ENCODE measurements at regions not wholly inside any gene's neighbourhood (a gene's known extent, or its start where the extent isn't known, plus 50 kb on each side); places are given as distances from the start of the nearest gene placed in this dataset.

- TF ChIP-seq POLR2A (IDR thresholded peaks at IDR 0.05), result no peak
- TF ChIP-seq, protein P1, sequence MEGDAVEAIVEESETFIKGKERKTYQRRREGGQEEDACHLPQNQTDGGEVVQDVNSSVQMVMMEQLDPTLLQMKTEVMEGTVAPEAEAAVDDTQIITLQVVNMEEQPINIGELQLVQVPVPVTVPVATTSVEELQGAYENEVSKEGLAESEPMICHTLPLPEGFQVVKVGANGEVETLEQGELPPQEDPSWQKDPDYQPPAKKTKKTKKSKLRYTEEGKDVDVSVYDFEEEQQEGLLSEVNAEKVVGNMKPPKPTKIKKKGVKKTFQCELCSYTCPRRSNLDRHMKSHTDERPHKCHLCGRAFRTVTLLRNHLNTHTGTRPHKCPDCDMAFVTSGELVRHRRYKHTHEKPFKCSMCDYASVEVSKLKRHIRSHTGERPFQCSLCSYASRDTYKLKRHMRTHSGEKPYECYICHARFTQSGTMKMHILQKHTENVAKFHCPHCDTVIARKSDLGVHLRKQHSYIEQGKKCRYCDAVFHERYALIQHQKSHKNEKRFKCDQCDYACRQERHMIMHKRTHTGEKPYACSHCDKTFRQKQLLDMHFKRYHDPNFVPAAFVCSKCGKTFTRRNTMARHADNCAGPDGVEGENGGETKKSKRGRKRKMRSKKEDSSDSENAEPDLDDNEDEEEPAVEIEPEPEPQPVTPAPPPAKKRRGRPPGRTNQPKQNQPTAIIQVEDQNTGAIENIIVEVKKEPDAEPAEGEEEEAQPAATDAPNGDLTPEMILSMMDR (IDR thresholded peaks at IDR 0.05), result no peak
Measured at GRCh38 chr5:120257358-120257971, 206.6 kb upstream of the PRR16 start.
